Right lobe of liver (tissue), 6 donors: ENCODE measurements at regions not wholly inside any gene's neighbourhood (a gene's known extent, or its start where the extent isn't known, plus 50 kb on each side); places are given as distances from the start of the nearest gene placed in this dataset.

Experiments used
- ATAC-seq, 4 donors: fragments of 200-7000 bp; cut with Tn5 transposase; one replicate each; pipeline ENCODE4 v1.9.1; 2020; ENCODE audit warnings: mild to moderate bottlenecking in 4 of 4, moderate library complexity in 4 of 4
- DNase-seq, 3 donors: peaks; one replicate each; pipeline ENCODE4 v3.0.0-alpha.2; 2020
- H3K27ac ChIP-seq, 3 donors: fragments of 200-600 bp; one replicate each; pipeline ENCODE4 v1.8.0; 2022
- H3K27me3 ChIP-seq, 2 donors: fragments of 200-600 bp; one replicate each; pipeline ENCODE4 v1.8.0; 2022
- H3K36me3 ChIP-seq, 4 donors: fragments of 200-600 bp; sonication (generic) in 1 of 4; one replicate each; pipeline versions ENCODE4 v1.5.1 to v1.8.0; 2017 to 2022; ENCODE audit warnings: control low read depth in 1 of 4
- H3K4me1 ChIP-seq, 4 donors: fragments of 200-600 bp; sonication (generic) in 1 of 4; one replicate each; pipeline versions ENCODE4 v1.5.1 to v1.8.0; 2017 to 2022; ENCODE audit warnings: control low read depth in 1 of 4
- H3K4me3 ChIP-seq, 3 donors: fragments of 200-600 bp; one replicate each; pipeline ENCODE4 v1.8.0; 2022
- H3K9me3 ChIP-seq, 4 donors: fragments of 200-600 bp; sonication (generic) in 1 of 4; one replicate each; pipeline versions ENCODE4 v1.5.1 to v1.8.0; 2017 to 2022; ENCODE audit warnings: control low read depth in 1 of 4
- POLR2A ChIP-seq: fragments of 450-650 bp; IDR thresholded peaks from one replicate; pipeline ENCODE4 v1.6.1; 2017; ENCODE audit warnings: antibody characterized with exemption, mild to moderate bottlenecking
- WGBS: methylation state at CpG from one replicate; pipeline ENCODE4 v1.1.6; 2018; ENCODE audit warnings: low coverage, low lambda C conversion rate; ENCODE audit not compliant: insufficient coverage; ENCODE audit errors: missing lambda C conversion rate; 5-methylcytosine and 5-hydroxymethylcytosine counted together
- intact Hi-C, 2 donors: fragments of 100-400 bp; cut with DNase I; formaldehyde crosslinking; loops; one replicate each; pipeline versions ENCODE4 v1.11.2 to v1.14.1; 2022
- TF ChIP-seq, protein P1 (sequence below), 4 donors: fragments of 200-600 bp in 3 of 4; fragments of 450-650 bp in 1 of 4; IDR thresholded peaks; one replicate each; pipeline versions ENCODE4 v1.5.1 to v1.8.0; 2016 to 2022; ENCODE audit warnings: antibody characterized with exemption in 4 of 4, mild to moderate bottlenecking in 2 of 4
- donor health status: DM: no; HTN: yes; CAD: no.
- donor health status: DM: no; HTN: no; CAD: no.
- donor health status: DM: no; HTN: no; CAD: no.
- donor health status: DM: no; HTN: yes; CAD: no.
- donor health status: DM: no; HTN: yes; CAD: no.

DNA sequence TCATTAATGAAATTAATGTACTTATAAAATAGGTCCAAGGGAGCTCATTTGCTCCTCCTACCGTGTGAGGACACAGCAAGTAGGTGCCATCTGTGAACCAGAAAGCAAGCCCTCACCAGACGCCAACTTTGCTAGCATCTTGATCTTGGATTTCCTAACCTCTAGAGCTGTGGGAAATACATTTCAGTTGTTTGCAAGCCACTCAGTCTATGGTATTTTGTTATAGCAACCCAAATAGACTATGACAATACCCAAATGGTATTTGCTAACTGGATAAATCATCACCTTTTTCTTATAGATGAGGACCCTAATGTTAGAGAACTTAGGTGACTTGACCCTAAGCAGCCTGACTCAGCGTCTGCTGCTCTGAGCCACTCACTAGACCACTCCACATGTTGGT, 379.6 kb downstream of the HRH4 start:
- Histone ChIP-seq H3K9me3 (no peaks in the 10 kb centered on the region), H3K4me1 (no peaks in the 10 kb centered on the region), H3K27me3 (no peaks in the 10 kb centered on the region), H3K36me3 (no peaks in the 10 kb centered on the region), H3K4me3 (no peak overlapping the region), H3K27ac (no peak overlapping the region)
- 48% methylated on average over 3 of the region's 3 CpGs for WGBS
- ATAC-seq: no peak
- intact Hi-C loops: no loop called here
- TF ChIP-seq, protein P1, sequence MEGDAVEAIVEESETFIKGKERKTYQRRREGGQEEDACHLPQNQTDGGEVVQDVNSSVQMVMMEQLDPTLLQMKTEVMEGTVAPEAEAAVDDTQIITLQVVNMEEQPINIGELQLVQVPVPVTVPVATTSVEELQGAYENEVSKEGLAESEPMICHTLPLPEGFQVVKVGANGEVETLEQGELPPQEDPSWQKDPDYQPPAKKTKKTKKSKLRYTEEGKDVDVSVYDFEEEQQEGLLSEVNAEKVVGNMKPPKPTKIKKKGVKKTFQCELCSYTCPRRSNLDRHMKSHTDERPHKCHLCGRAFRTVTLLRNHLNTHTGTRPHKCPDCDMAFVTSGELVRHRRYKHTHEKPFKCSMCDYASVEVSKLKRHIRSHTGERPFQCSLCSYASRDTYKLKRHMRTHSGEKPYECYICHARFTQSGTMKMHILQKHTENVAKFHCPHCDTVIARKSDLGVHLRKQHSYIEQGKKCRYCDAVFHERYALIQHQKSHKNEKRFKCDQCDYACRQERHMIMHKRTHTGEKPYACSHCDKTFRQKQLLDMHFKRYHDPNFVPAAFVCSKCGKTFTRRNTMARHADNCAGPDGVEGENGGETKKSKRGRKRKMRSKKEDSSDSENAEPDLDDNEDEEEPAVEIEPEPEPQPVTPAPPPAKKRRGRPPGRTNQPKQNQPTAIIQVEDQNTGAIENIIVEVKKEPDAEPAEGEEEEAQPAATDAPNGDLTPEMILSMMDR (IDR thresholded peaks at IDR 0.05): no peak
- TF ChIP-seq POLR2A: no peak
- no peak for DNase-seq

DNA sequence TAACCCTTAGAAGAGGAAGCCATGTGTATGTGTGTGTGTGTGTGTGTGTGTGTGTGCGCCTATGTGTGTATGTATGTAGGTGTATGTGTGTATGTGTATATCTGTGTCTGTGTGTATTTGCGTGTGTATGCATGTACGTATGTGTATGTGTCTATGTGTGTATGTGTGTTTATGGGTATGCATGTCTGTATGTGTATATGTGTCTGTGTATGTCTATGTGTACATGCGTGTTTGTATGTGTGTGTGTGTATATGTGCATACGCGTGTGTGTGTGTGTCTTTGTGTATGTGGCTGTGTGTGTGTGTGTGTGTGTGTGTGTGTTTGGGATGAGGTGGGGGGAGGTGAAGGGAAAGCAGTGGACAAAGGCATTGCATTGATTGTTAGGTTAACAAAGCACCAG, 380.2 kb downstream of the HRH4 start:
- DNase-seq (no peak), ATAC-seq (no peak)
- Histone ChIP-seq H3K4me1 (no peaks in the 10 kb centered on the region), H3K9me3 (no peaks in the 10 kb centered on the region), H3K36me3 (no peaks in the 10 kb centered on the region), H3K27ac (no peak overlapping the region), H3K27me3 (no peaks in the 10 kb centered on the region), H3K4me3 (no peak overlapping the region)
- no peak for TF ChIP-seq POLR2A
- TF ChIP-seq, protein P1 (IDR thresholded peaks at IDR 0.05): no peak
- 51% methylated on average over 4 of the region's 6 CpGs for WGBS
- intact Hi-C loops: no loop called here

DNA sequence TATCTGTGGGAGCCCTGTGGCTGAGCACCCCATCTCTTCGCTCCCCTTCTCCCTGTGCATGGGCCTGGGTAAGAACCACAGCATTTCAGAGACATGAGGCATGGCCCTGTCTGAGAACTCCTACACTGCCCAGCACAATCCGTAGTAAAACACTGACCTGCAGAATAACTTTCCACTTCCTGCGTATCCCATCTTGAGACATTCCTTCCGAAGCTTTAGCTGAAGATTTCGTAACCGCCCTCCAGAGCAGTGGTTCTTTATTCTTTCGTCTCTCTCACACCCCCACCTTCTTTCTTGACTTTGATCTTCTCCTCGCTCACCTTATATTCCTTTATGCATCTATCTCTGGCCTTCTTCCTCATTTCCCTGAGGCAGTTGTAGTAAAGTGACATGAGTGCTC, 381.1 kb downstream of the HRH4 start:
- Histone ChIP-seq H3K36me3 (no peaks in the 10 kb centered on the region), H3K27me3 (no peaks in the 10 kb centered on the region), H3K27ac (no peak overlapping the region), H3K4me1 (no peaks in the 10 kb centered on the region), H3K9me3 (no peaks in the 10 kb centered on the region), H3K4me3 (no peak overlapping the region)
- 64% methylated on average over 8 of the region's 8 CpGs for WGBS
- no peak for DNase-seq
- intact Hi-C loops: no loop called here
- no peak for ATAC-seq
- TF ChIP-seq, protein P1 (IDR thresholded peaks at IDR 0.05): no peak
- no peak for TF ChIP-seq POLR2A

DNA sequence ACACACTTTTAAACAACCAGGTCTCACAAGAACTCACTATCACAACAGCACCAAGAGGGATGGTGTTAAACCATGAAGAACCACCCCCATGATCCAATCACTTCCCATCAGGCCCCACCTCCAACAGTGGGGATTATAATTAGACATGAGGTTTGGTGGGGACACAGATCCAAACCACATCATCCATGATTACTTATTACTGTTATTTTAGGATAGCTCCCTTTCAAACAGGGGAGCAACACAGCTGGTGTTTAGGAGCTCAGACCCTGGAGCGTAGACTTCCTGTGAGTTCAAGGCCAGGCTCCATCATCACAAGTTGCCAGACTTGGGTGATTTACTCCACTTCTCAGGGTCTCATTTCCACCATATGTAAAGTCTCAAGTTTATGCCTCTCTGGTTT, 382.7 kb downstream of the HRH4 start:
- Histone ChIP-seq H3K36me3 (no peaks in the 10 kb centered on the region), H3K27ac (no peak overlapping the region), H3K4me1 (no peaks in the 10 kb centered on the region), H3K9me3 (no peaks in the 10 kb centered on the region), H3K4me3 (no peak overlapping the region), H3K27me3 (no peaks in the 10 kb centered on the region)
- WGBS: 71% methylated on average over 1 of the region's 1 CpG
- DNase-seq (no peak), ATAC-seq (no peak)
- no peak for TF ChIP-seq POLR2A
- TF ChIP-seq, protein P1 (IDR thresholded peaks at IDR 0.05): no peak
- intact Hi-C loops: no loop called here

DNA sequence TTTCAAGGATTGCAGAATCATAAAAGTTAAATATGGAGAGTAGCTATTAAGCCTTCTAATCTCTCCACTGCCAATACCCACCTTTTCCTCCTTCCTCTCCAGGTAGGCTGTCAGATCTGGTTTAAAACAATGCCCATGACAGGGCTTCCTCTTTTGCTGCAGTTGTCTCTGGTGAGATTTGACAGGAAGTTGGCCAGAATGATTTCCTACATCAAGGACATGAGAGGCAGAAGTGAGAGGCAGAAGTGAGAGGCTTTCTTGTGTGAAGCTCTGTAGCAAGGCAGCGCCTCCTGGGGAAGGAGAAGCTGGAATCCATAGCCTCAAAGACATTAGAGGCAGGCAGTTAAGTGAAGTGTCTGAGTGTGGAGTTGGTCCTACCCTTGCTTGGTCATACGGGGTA, 385.7 kb downstream of the HRH4 start:
- no peak overlapping the region for H3K27ac ChIP-seq
- no peaks in the 10 kb centered on the region for H3K9me3 ChIP-seq
- TF ChIP-seq, protein P1 (IDR thresholded peaks at IDR 0.05): no peak
- no peak for TF ChIP-seq POLR2A
- H3K36me3 ChIP-seq: no peaks in the 10 kb centered on the region
- no peaks in the 10 kb centered on the region for H3K27me3 ChIP-seq
- 15% methylated on average over 2 of the region's 2 CpGs for WGBS
- H3K4me1 ChIP-seq: no peaks in the 10 kb centered on the region
- intact Hi-C loops: no loop called here
- ATAC-seq (no peak), DNase-seq (no peak)
- no peak overlapping the region for H3K4me3 ChIP-seq
